ENCODE measurements at regions not wholly inside any gene's neighbourhood (a gene's known extent, or its start where the extent isn't known, plus 50 kb on each side); places are given as distances from the start of the nearest gene placed in this dataset.
"Not testable (repeated sequence)": the region's sequence is repeated elsewhere in the genome, so short reads cannot be mapped to it uniquely, and the experiment has no call there.

DNA sequence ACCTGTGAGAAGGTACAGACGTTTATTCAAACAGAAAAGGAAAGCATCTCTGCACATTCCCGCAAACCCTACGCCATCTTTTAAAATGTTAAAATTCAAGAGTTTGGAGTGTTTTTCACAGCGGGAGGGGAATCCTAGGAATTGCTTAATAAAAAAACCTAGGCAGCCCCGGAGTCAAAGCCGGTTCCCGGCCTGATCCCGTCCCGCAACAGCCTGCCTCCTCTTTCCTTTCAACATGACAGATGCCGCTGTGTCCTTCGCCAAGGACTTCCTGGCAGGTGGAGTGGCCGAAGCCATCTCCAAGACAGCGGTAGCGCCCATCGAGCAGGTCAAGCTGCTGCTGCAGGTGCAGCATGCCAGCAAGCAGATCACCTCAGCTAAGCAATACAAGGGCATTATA lies 123.0 kb upstream of the VSTM2A start:
- TF ChIP-seq CTCF (IDR thresholded peaks at IDR 0.05; ENCODE audit: unreplicated experiment in 3 of 3) = no peak

GRCh38 chr7:54426406-54426805 lies 115.8 kb upstream of the VSTM2A start:
- Mint-ChIP-seq H3K4me3 (no peak overlapping the region), H3K36me3 (ENCODE audit: low read depth) (no peaks in the 10 kb centered on the region)
- no peak for TF ChIP-seq CTCF (IDR thresholded peaks at IDR 0.05; ENCODE audit: unreplicated experiment in 3 of 3)

More for the DNA sequence above, 123.0 kb upstream of the VSTM2A start:
- no peaks in the 10 kb centered on the region for H3K4me1 Mint-ChIP-seq
- no peaks in the 10 kb centered on the region for H3K27me3 Mint-ChIP-seq (ENCODE audit: low read depth)
- H3K27ac Mint-ChIP-seq = no peak overlapping the region
- H3K9me3 Mint-ChIP-seq = no peaks in the 10 kb centered on the region
- H3K4me3 Mint-ChIP-seq = no peak overlapping the region
- H3K36me3 Mint-ChIP-seq (ENCODE audit: low read depth) = no peaks in the 10 kb centered on the region

GRCh38 chr7:54429111-54429510 lies 113.1 kb upstream of the VSTM2A start:
- H3K36me3 Mint-ChIP-seq (ENCODE audit: low read depth) = no peaks in the 10 kb centered on the region
- TF ChIP-seq CTCF (IDR thresholded peaks at IDR 0.05; ENCODE audit: unreplicated experiment in 3 of 3) = no peak
- H3K27ac Mint-ChIP-seq = no peak overlapping the region
- H3K9me3 Mint-ChIP-seq = peaks cover 2% of the 10 kb centered on the region
- H3K27me3 Mint-ChIP-seq (ENCODE audit: low read depth) = no peaks in the 10 kb centered on the region
- no peaks in the 10 kb centered on the region for H3K4me1 Mint-ChIP-seq
- no peak overlapping the region for H3K4me3 Mint-ChIP-seq

More at GRCh38 chr7:54426406-54426805, 115.8 kb upstream of the VSTM2A start:
- Mint-ChIP-seq H3K27me3 (ENCODE audit: low read depth) (no peaks in the 10 kb centered on the region), H3K27ac (no peak overlapping the region), H3K9me3 (peaks cover 2% of the 10 kb centered on the region), H3K4me1 (no peaks in the 10 kb centered on the region)

DNA sequence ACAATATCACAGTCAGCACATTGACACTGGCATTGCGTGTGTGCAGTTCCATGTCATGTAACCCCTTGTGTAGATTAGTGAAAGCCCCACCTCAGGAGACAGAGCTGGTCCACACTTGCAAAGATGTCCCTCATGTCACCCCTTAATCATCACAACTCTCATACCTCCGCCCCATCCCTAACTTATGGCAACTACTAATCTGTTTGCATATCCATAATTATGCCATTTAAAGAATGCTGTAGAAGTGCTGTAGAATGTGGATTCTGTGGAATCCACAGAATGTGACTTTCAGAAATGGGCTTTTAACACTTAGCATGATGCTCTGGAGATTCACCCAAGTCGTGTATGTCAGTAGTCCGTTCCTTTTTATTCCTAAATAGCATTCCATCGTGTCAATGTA lies 102.8 kb upstream of the VSTM2A start:
- peaks cover 6% of the 10 kb centered on the region for H3K9me3 Mint-ChIP-seq

DNA sequence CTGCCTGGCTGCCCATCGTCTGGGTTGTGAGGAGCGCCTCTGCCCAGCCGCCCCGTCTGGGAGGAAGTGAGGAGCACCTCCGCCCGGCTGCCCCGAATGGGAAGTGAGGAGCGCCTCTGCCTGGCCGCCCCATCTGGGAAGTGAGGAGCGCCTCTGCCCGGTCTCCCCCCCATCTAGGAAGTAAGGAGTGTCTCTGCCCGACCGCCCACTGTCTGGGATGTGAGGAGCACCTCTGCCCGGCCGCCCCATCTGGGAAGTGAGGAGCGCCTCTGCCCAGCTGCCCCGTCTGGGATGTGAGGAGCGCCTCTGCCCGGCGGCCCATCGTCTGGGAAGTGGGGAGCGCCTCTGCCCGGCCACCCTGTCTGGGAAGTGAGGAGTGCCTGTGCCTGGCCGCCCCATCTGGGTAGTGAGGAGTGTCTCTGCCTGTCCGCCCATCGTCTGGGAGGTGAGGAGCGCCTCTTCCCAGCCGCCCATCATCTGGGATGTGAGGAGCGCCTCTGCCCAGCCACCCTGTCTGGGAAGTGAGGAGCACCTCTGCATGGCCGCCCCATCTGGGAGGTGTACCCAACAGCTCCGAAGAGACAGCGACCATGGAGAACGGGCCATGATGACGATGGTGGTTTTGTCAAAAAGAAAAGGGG lies 98.0 kb upstream of the VSTM2A start:
- H3K27ac Mint-ChIP-seq = not testable (repeated sequence)

More for the DNA sequence above, 102.8 kb upstream of the VSTM2A start:
- Mint-ChIP-seq H3K36me3 (ENCODE audit: low read depth) (no peaks in the 10 kb centered on the region), H3K27ac (no peak overlapping the region), H3K27me3 (ENCODE audit: low read depth) (no peaks in the 10 kb centered on the region), H3K4me3 (no peak overlapping the region), H3K4me1 (no peaks in the 10 kb centered on the region)
- TF ChIP-seq CTCF (IDR thresholded peaks at IDR 0.05; ENCODE audit: unreplicated experiment in 3 of 3) = no peak

DNA sequence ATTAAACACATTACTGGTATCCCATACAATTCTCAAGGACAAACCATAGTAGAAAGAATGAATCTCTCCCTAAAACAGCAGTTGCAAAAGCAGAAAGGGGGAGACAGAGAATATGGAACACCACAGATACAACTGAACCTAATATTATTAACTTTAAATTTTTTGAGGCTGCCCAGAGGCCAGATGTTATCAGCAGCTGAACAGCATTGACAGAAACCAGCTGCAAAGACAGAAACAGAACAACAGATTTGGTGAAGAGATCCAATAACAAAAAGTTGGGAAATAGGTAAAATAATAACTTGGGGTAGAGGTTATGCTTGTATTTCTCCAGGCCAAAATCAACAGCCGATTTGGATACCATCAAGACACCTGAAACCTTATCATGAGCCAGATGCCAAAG lies 89.0 kb upstream of the VSTM2A start:
- not testable (repeated sequence) for H3K27me3 Mint-ChIP-seq (ENCODE audit: low read depth); H3K36me3 Mint-ChIP-seq (ENCODE audit: low read depth); H3K27ac Mint-ChIP-seq; H3K4me3 Mint-ChIP-seq; H3K4me1 Mint-ChIP-seq
- peaks cover 19% of the 10 kb centered on the region for H3K9me3 Mint-ChIP-seq

More for the DNA sequence above, 98.0 kb upstream of the VSTM2A start:
- H3K4me3 Mint-ChIP-seq; H3K9me3 Mint-ChIP-seq; H3K27me3 Mint-ChIP-seq (ENCODE audit: low read depth); H3K4me1 Mint-ChIP-seq; H3K36me3 Mint-ChIP-seq (ENCODE audit: low read depth): not testable (repeated sequence)

DNA sequence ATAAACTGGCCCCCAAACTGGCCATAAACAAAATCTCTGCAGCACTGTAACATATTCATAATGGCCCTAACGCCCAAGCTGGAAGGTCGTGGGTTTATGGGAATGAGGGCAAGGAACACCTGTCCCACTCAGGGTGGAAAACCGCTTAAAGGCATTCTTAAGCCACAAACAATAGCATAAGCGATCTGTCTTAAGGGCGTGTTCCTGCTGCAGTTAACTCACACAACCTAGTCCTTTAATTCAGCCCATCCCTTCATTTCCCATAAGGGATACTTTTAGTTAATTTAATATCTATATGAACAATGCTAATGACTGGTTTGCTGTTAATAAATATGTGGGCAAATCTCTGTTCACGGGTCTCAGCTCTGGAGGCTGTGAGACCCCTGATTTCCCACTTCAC lies 87.5 kb upstream of the VSTM2A start:
- H3K9me3 Mint-ChIP-seq = peaks cover 23% of the 10 kb centered on the region
- H3K36me3 Mint-ChIP-seq (ENCODE audit: low read depth); H3K4me1 Mint-ChIP-seq: not testable (repeated sequence)

More for the DNA sequence above, 87.5 kb upstream of the VSTM2A start:
- H3K4me3 Mint-ChIP-seq; H3K27ac Mint-ChIP-seq; H3K27me3 Mint-ChIP-seq (ENCODE audit: low read depth): not testable (repeated sequence)
